ENCODE measurements at regions not wholly inside any gene's neighbourhood (a gene's known extent, or its start where the extent isn't known, plus 50 kb on each side); places are given as distances from the start of the nearest gene placed in this dataset.

GRCh38 chr2:20512061-20512605, 65.3 kb downstream of the RHOB start:
- CTCF ChIA-PET: no interaction called here
- no peaks in the 10 kb centered on the region for H4K20me1 ChIP-seq (ENCODE audit: insufficient read depth, low read length)

More at GRCh38 chr2:20512061-20512605, 65.3 kb downstream of the RHOB start:
- H4K91ac ChIP-seq (ENCODE audit: insufficient read depth, low read depth, low read length): no peak overlapping the region
- H4K5ac ChIP-seq (ENCODE audit: low read depth, low read length): no peak overlapping the region
- dilution Hi-C loops (cut with HindIII; ENCODE audit: low sequenced_read_pairs, unreplicated experiment): no loop called here
- no peak overlapping the region for H2BK5ac ChIP-seq (ENCODE audit: low read depth, low read length, poor library complexity, severe bottlenecking)
- no peak overlapping the region; the same call in 1 of the 2 replicates for H2AK5ac ChIP-seq (ENCODE audit: low read depth, low read length)
- no peak overlapping the region for H3K27ac ChIP-seq (ENCODE audit: insufficient read depth, low read length)
- H3K14ac ChIP-seq (replicated peaks; ENCODE audit: low read depth, low read length): no peak overlapping the region
- H2AK9ac ChIP-seq (replicated peaks; ENCODE audit: low read depth, low read length, poor library complexity): no peak overlapping the region
- H3K4me2 ChIP-seq (ENCODE audit: low read depth, low read length): no peak overlapping the region
- TF ChIP-seq, protein P1, sequence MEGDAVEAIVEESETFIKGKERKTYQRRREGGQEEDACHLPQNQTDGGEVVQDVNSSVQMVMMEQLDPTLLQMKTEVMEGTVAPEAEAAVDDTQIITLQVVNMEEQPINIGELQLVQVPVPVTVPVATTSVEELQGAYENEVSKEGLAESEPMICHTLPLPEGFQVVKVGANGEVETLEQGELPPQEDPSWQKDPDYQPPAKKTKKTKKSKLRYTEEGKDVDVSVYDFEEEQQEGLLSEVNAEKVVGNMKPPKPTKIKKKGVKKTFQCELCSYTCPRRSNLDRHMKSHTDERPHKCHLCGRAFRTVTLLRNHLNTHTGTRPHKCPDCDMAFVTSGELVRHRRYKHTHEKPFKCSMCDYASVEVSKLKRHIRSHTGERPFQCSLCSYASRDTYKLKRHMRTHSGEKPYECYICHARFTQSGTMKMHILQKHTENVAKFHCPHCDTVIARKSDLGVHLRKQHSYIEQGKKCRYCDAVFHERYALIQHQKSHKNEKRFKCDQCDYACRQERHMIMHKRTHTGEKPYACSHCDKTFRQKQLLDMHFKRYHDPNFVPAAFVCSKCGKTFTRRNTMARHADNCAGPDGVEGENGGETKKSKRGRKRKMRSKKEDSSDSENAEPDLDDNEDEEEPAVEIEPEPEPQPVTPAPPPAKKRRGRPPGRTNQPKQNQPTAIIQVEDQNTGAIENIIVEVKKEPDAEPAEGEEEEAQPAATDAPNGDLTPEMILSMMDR (conservative IDR thresholded peaks at IDR 0.05; ENCODE audit: low read depth, low read length): no peak
- TF ChIP-seq FOS (IDR thresholded peaks at IDR 0.05; ENCODE audit: low read depth, low read length) (no peak), SMC3 (IDR thresholded peaks at IDR 0.05; ENCODE audit: low read depth, low read length) (no peak), MXI1 (IDR thresholded peaks at IDR 0.05; ENCODE audit: borderline replicate concordance, low read depth, low read length) (no peak), POLR2A (IDR thresholded peaks at IDR 0.05; ENCODE audit: low read depth, low read length) (no peak), NFE2L2 (IDR thresholded peaks at IDR 0.05; ENCODE audit: low read depth, low read length) (no peak), RFX5 (IDR thresholded peaks at IDR 0.05; ENCODE audit: low read depth, low read length) (no peak), USF2 (IDR thresholded peaks at IDR 0.05; ENCODE audit: low read depth, low read length) (no peak), BHLHE40 (IDR thresholded peaks at IDR 0.05; ENCODE audit: low read depth, low read length) (no peak), CHD1 (IDR thresholded peaks at IDR 0.05; ENCODE audit: low read depth, low read length) (no peak), CEBPB (IDR thresholded peaks at IDR 0.05; ENCODE audit: low read depth, low read length) (no peak), RCOR1 (IDR thresholded peaks at IDR 0.05; ENCODE audit: insufficient replicate concordance, low read length) (no peak), MAFK (IDR thresholded peaks at IDR 0.05; ENCODE audit: low read depth, low read length) (no peak), RAD21 (IDR thresholded peaks at IDR 0.05; ENCODE audit: low read length) (no peak)
- in situ Hi-C loops (cut with MboI; ENCODE audit: low sequenced_read_pairs): no loop called here
- peak overlapping the region; percentile 3; the same call in 1 of the 2 replicates for H2BK20ac ChIP-seq (ENCODE audit: low read depth, low read length)
- H3K36me3 ChIP-seq (ENCODE audit: control insufficient read depth, insufficient read depth, low read length): no peaks in the 10 kb centered on the region
- H3K23ac ChIP-seq (ENCODE audit: low read depth, low read length): no peak overlapping the region
- H2BK120ac ChIP-seq (ENCODE audit: low read depth, low read length): peak overlapping the region; percentile 21
- no peak overlapping the region for H3K9ac ChIP-seq (ENCODE audit: low read depth, low read length)
- intact Hi-C loops (cut with micrococcal nuclease): no loop called here
- DNase-seq (no peak), ATAC-seq (ENCODE audit: low read depth) (no peak)
- H3K18ac ChIP-seq (ENCODE audit: low read depth, low read length): no peak overlapping the region
- H3K27me3 ChIP-seq (ENCODE audit: control insufficient read depth, insufficient read depth, low read length): no peaks in the 10 kb centered on the region
- H3K4me3 ChIP-seq (ENCODE audit: insufficient read depth, low read depth, low read length): no peak overlapping the region
- no peak overlapping the region for H4K8ac ChIP-seq (ENCODE audit: low read depth in 2 of 2, low read length in 2 of 2)
- H3K9me3 ChIP-seq (ENCODE audit: control insufficient read depth, insufficient read depth, low read length): peaks cover 2% of the 10 kb centered on the region; the same call in 1 of the 2 replicates
- H3K56ac ChIP-seq (ENCODE audit: extremely low read depth, insufficient read depth, low read length): no peak overlapping the region
- no peaks in the 10 kb centered on the region for H3K79me1 ChIP-seq (ENCODE audit: low read depth in 1 of 2, low read length in 2 of 2)
- no TSS peak for BruUV-seq (replicated peaks)
- POLR2A ChIA-PET (ENCODE audit: unreplicated experiment): no interaction called here
- WGBS, 2 experiments (ENCODE audit: extremely low coverage in 2 of 2, insufficient read length in 1 of 2): 100% methylated on average over 5 of the region's 11 CpGs; no CpG with 5 or more reads in 1 of the 2 experiments
- peaks cover 18% of the 10 kb centered on the region for H3K4me1 ChIP-seq (ENCODE audit: control insufficient read depth, insufficient read depth, low read length)
- H2BK15ac ChIP-seq (ENCODE audit: low read depth, low read length): 0 out of 3 replicates have a peak overlapping the region, but pooled peaks have one; percentile 40
- peak overlapping the region; percentile 16; the same call in 1 of the 2 replicates for H3K4ac ChIP-seq (ENCODE audit: low read depth, low read length)
- H2AFZ ChIP-seq (replicated peaks; ENCODE audit: low read length, poor library complexity): no peak overlapping the region
- peaks cover 17% of the 10 kb centered on the region for H3K9me1 ChIP-seq (ENCODE audit: insufficient read depth, low read length)
